ENCODE measurements at regions not wholly inside any gene's neighbourhood (a gene's known extent, or its start where the extent isn't known, plus 50 kb on each side); places are given as distances from the start of the nearest gene placed in this dataset.

DNA sequence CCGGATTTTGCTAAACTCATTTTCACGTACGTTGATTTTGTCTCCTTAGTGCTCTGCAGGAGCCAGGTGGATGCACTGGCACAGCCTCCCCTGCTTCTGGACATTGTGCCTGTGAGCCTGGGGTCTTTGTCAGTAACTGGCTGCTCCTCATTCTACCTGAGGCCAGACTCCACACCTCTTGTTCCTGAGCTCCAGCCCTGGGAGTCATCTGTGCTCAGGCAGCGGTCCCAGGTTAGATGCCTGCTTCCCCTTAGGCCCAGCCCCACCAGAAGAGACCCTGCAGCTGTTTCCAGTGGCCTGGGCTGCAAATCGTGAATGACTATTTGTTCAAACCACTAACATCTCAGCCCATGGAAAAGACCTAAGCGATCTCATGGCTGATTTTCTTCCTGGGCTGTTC is 129.1 kb downstream of the ERMARD start:
- H3K4me3 ChIP-seq (ENCODE audit: low read length) = no peak overlapping the region
- H3K4me1 ChIP-seq (ENCODE audit: insufficient read depth, low read length) = no peaks in the 10 kb centered on the region
- H3K9me3 ChIP-seq (ENCODE audit: low read depth, low read length) = no peaks in the 10 kb centered on the region
- H3K27me3 ChIP-seq (ENCODE audit: insufficient read depth, low read length) = no peaks in the 10 kb centered on the region

DNA sequence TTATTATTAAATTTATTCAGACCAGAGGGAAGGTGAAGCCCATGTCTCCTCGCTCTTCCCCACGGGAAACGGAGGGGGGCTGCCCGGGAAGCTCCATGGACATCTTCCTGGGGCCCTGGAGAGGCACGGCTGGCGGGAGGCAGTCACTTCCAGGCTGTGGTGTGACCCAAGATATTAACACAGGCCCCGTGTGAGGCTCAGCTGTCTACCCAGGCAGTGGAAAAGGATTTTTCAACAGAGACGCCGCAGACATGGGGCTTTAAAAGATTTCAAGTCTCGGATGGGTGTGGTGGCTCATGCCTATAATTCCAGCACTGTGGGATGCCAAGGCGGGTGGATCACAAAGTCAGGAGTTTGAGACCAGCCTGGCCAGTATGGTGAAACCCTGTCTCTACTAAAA is 117.9 kb downstream of the ERMARD start:
- Histone ChIP-seq H3K4me1 (ENCODE audit: insufficient read depth, low read length) (no peaks in the 10 kb centered on the region), H3K9me3 (ENCODE audit: low read depth, low read length) (no peaks in the 10 kb centered on the region), H3K4me3 (ENCODE audit: low read length) (no peak overlapping the region), H3K27me3 (ENCODE audit: insufficient read depth, low read length) (no peaks in the 10 kb centered on the region)

DNA sequence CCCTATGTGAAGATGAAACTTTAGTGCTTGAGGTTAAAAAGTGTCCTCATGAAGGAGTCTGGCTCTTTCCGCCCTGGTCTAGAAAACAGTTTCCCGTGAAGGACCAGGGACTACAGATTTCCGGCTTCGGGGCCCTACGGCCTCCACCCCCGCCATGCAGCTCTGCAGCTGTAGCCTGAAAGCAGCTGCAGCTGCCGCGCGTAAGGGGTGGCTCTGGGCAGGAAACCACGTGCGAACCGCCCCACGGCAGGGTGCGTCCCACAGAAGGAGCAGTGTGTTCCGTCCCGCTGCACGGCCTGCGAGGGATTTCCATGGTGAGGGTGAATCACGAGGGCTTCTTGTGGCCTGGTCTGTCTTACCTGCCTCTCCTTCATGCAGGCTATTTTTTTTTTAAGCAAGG is 117.0 kb downstream of the ERMARD start:
- H3K4me1 ChIP-seq (ENCODE audit: insufficient read depth, low read length) = no peaks in the 10 kb centered on the region
- no peak overlapping the region for H3K4me3 ChIP-seq (ENCODE audit: low read length)
- no peaks in the 10 kb centered on the region for H3K27me3 ChIP-seq (ENCODE audit: insufficient read depth, low read length)
- H3K9me3 ChIP-seq (ENCODE audit: low read depth, low read length) = no peaks in the 10 kb centered on the region

DNA sequence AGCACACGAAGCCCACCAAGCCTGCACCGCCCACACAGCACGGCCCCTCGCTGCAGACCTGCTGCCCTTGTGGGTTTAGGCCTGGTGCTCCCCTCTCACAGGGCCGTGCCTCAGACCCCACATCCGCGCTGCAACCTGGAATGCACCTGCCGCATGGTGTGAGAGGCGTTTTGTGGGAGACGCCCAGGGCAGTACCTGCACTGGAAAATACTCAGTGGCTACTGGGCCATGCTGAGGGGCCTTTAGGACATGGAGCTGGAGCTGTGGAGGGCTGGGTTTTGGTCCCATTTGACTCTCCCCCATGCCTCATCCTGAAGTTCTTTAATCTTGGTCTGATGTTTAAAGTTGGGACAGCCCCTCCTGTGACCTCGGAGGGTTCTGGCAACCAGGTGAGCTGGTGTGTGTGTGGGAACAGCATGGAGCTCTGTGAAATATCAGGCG is 116.3 kb downstream of the ERMARD start:
- H3K27me3 ChIP-seq (ENCODE audit: insufficient read depth, low read length) = no peaks in the 10 kb centered on the region
- no peak overlapping the region for H3K4me3 ChIP-seq (ENCODE audit: low read length)
- H3K9me3 ChIP-seq (ENCODE audit: low read depth, low read length) = no peaks in the 10 kb centered on the region
- H3K4me1 ChIP-seq (ENCODE audit: insufficient read depth, low read length) = no peaks in the 10 kb centered on the region

DNA sequence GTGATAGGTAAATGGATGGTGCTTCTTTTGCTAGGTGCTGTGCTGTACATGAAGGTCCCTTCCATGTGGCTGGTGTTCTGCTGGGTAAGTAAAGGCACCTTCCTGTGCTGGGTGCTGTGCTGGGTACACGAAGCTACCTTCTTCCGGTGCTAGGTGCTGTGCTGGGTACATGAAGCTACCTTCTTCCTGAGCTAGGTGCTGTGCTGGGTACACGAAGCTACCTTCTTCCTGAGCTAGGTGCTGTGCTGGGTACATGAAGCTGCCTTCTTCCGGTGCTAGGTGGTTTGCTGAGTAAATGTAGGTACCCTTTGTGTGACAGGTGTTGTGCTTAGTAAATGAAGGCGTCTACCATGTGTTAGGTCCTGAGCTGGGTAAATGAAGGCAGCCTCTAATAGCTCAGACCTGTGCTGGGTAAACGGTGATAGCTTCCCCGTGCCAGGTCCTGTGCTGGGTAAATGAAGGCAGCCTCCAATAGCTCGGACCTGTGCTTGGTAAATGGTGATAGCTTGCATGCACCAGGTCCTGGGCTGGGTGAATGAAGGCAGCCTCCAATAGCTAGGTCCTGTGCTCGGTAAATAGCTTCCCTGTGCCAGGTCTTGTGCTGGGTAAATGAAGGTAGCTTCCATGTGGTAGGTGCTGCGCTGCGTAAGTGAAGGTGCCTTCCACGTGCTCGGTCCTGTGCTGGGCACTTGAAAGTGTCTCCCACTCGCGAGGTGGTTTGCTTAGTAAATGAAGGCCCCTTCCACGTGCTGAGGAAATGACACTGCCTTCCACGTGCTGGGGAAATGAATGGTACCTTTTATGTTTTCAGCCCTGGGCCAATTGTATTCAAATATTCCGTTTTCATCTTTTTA is 115.5 kb downstream of the ERMARD start:
- Histone ChIP-seq H3K9me3 (ENCODE audit: low read depth, low read length) (no peaks in the 10 kb centered on the region), H3K4me3 (ENCODE audit: low read length) (no peak overlapping the region), H3K27me3 (ENCODE audit: insufficient read depth, low read length) (no peaks in the 10 kb centered on the region), H3K4me1 (ENCODE audit: insufficient read depth, low read length) (no peaks in the 10 kb centered on the region)

DNA sequence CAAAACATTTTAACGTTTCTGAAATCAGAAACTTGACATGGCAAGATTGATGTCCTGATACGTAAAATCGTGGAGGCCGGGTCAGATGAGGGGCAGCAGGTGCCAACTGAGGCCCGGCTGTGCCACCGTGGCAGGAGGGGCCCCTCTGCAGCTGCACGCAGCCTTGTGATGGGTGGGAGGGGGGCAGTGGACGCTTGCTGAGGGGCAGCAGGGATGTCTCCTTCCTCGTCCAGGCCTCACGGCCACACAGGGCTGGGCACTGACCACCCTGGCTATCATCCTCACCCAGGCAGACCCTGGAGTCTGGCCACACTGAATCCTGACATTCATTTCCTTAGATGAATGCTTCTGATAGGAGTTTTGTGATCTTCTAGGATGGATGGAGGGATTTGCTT is 114.7 kb downstream of the ERMARD start:
- no peak overlapping the region for H3K4me3 ChIP-seq (ENCODE audit: low read length)
- no peaks in the 10 kb centered on the region for H3K27me3 ChIP-seq (ENCODE audit: insufficient read depth, low read length)
- H3K9me3 ChIP-seq (ENCODE audit: low read depth, low read length) = no peaks in the 10 kb centered on the region
- H3K4me1 ChIP-seq (ENCODE audit: insufficient read depth, low read length) = no peaks in the 10 kb centered on the region

DNA sequence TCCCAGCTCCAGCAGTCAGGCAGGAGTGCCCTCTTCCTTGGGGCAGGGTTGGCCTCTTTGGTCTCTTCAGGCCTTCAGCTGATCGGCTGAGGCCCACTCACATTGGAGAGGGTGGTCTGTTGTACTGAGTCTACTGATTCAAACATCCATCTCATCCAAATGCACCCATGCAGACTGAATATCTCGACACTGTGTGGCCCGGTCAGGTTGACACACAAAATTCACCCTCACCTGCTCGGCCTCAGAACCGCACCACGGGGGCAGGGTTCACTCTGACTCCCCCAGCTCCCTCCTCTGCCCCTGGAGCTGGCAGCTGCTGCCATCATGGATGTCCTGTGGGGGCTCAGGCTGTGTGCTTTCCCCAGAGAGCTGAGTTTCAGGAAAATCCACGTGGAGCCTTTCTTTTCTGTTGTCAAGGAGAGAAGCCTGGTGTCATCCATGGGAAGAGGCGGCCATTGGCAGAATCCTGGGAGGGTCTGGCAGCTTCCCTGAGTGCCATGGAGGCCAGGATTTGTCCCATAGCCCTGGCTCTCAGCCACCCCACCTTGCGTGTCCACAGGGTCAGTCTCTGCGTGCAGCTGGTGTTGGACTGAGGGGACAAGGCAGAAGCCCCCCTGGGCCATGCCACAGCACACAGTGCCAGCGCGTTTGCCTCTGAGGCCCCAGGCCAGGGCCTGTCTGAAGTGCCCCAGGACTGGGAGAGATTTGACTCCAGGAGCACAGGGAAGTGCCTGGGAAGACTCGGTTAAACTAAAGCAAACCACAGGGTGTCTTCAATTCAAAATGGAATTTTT is 114.1 kb downstream of the ERMARD start:
- H3K4me3 ChIP-seq (ENCODE audit: low read length) = no peak overlapping the region
- H3K27me3 ChIP-seq (ENCODE audit: insufficient read depth, low read length) = no peaks in the 10 kb centered on the region
- no peaks in the 10 kb centered on the region for H3K4me1 ChIP-seq (ENCODE audit: insufficient read depth, low read length)
- H3K9me3 ChIP-seq (ENCODE audit: low read depth, low read length) = no peaks in the 10 kb centered on the region

DNA sequence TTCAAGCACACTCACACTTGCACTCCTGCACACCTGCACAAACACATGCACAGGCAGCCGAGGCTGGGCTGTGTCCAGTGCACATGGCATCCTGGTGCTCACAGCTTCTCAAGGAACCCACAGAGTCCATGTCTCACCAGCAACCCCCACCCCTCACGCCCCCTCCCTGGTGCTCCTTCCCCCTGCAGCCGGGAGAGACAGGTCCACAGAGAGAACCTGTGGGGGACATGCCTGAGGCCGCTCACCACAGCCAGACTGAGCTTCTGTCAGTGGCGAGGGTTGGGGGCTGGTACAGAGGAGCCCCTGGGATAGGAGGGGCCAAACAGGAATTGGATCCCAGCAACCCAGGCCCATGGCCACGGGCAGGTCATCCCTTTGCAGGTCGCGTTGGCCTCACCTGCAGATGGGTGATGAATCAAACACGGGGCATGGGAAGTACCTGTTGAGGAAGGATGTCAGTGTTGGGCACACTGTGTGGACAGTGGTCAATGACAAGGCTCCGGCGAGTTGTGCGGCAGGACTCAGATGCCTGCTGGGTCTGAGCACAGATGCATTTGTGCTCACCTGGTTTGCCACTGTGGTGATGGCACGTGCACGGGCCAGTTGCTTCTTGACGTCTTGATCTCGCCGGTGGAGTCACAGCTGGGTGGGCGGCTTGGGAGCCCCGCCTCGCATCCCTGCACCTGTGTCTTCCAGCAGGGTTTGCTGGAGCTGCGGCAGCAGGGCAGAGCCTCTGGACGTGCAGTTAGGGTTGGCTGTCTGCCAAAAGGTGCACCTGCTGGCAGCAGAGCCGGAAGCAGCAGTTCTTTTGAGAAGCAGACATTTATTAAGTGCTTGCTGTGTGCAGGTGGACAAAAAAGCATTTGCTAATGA is 113.0 kb downstream of the ERMARD start:
- no peaks in the 10 kb centered on the region for H3K4me1 ChIP-seq (ENCODE audit: insufficient read depth, low read length)
- no peaks in the 10 kb centered on the region for H3K27me3 ChIP-seq (ENCODE audit: insufficient read depth, low read length)
- no peaks in the 10 kb centered on the region for H3K9me3 ChIP-seq (ENCODE audit: low read depth, low read length)
- no peak overlapping the region for H3K4me3 ChIP-seq (ENCODE audit: low read length)

DNA sequence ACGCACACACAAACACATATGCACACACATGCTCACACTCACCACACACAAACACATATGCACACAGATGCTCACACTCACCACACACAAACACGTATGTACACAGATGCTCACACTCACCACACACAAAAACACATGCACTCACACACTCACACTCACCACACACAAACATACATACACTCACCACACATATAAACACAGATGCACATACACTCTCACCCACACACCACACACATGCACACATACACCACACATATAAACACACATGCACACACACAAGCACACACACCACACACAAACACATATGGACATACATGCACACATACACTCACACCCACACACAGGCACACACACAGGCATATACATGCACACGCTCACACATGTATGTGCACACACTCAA is 112.3 kb downstream of the ERMARD start:
- H3K27me3 ChIP-seq (ENCODE audit: insufficient read depth, low read length) = no peaks in the 10 kb centered on the region
- no peak overlapping the region for H3K4me3 ChIP-seq (ENCODE audit: low read length)
- H3K9me3 ChIP-seq (ENCODE audit: low read depth, low read length) = no peaks in the 10 kb centered on the region
- no peaks in the 10 kb centered on the region for H3K4me1 ChIP-seq (ENCODE audit: insufficient read depth, low read length)

DNA sequence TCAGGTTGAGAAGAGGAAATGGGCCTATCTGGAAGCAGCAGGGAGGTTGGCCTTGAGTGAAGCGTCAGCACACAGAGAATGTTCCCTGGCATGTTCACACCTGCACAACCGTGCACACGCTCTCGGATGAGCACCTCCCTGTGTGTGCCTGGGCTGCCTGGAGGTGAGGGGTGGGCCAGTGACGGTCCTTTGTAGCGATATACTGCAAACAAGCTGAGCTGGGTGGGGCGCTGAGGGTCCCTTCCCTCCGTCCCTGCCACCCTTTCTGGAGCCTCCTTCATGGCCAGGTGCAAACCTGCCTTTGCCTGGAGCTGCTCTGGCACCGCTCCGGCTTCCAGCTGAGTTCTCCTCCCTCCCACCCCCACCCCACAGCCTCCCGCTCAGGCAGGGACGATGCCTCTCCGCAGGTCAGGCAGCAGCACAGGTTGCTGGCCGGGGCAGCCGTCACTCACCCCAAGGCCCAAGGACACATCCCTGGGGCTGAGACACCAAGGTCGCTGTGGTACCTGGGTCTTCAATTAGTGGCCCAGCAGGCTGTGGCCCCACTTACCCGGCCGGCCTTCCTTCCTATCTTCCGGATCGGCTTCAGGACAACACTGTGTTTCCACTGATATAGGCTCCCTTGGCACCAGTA is 111.6 kb downstream of the ERMARD start:
- no peaks in the 10 kb centered on the region for H3K4me1 ChIP-seq (ENCODE audit: insufficient read depth, low read length)
- no peak overlapping the region for H3K4me3 ChIP-seq (ENCODE audit: low read length)
- H3K9me3 ChIP-seq (ENCODE audit: low read depth, low read length) = no peaks in the 10 kb centered on the region
- H3K27me3 ChIP-seq (ENCODE audit: insufficient read depth, low read length) = no peaks in the 10 kb centered on the region

DNA sequence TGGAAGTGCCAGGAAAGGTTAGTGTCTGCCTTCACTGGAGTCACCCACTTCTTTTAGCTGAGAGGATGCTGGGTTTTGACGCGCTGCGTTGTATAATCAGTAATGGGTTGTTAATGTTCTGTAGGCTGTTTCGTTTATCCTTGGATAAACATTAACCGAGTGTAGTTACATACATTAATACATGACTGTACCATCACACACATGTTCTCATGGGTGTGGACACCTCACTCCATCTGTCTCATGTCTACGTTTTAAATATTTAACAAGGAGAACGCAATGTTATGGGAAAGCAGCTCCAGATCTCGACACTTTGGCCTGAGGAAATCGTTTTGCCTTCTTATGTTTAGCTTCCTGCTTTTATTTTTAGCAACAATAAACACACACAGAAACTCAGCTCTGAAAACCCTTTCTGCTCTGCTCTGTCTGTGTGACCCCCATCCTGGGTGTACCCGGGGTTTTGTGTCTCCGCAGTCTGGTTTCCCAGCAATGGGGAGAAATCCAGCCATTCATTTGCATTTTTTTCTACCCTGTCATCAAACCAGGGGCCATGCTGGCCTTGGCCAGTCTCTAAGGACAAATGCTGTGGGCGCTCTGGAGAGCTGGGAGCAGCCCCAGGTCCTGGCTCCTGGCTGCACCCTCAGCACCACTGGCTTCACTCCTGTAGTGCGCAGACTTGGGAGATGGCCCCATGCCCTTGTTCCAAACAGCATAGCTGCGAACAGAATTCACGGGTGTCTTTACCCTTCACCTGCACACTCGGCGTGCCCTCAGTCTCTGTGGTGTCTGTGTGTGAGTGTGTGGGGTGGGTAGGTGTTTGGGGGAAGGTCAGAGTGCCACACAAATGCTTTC is 110.8 kb downstream of the ERMARD start:
- H3K4me1 ChIP-seq (ENCODE audit: insufficient read depth, low read length) = no peaks in the 10 kb centered on the region

DNA sequence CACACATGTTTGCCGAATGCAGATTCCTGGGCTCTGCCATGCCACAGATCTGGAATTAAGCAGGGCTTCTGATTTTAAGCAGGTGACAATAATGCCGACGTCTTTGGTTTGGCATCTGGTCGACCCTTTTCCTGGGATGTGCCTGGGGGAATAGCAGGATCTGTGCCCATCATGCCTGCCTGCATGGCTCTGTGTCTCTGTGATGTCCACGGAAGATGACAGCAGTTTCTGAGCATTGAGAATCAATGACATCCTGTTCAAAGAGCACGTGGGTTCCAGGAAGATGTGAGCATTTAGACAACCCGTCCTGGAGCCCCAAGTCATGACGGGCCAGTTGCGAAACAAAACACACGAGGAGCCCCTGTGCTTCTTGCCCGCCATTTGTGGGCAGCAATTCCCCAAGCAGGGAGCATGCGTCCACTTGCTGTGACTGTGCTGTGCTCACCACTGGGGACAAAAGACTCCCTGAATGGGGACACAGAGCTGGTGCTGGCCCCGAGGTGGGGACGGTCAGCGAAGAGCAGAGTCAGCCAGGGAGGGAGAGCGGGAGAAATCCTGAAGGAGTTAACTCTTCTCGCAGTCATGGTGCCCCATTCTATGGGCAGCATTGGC is 110.1 kb downstream of the ERMARD start:
- Histone ChIP-seq H3K4me1 (ENCODE audit: insufficient read depth, low read length) (no peaks in the 10 kb centered on the region), H3K9me3 (ENCODE audit: low read depth, low read length) (no peaks in the 10 kb centered on the region), H3K4me3 (ENCODE audit: low read length) (no peak overlapping the region), H3K27me3 (ENCODE audit: insufficient read depth, low read length) (no peaks in the 10 kb centered on the region)

More for the DNA sequence above, 110.8 kb downstream of the ERMARD start:
- Histone ChIP-seq H3K4me3 (ENCODE audit: low read length) (no peak overlapping the region), H3K9me3 (ENCODE audit: low read depth, low read length) (no peaks in the 10 kb centered on the region), H3K27me3 (ENCODE audit: insufficient read depth, low read length) (no peaks in the 10 kb centered on the region)

DNA sequence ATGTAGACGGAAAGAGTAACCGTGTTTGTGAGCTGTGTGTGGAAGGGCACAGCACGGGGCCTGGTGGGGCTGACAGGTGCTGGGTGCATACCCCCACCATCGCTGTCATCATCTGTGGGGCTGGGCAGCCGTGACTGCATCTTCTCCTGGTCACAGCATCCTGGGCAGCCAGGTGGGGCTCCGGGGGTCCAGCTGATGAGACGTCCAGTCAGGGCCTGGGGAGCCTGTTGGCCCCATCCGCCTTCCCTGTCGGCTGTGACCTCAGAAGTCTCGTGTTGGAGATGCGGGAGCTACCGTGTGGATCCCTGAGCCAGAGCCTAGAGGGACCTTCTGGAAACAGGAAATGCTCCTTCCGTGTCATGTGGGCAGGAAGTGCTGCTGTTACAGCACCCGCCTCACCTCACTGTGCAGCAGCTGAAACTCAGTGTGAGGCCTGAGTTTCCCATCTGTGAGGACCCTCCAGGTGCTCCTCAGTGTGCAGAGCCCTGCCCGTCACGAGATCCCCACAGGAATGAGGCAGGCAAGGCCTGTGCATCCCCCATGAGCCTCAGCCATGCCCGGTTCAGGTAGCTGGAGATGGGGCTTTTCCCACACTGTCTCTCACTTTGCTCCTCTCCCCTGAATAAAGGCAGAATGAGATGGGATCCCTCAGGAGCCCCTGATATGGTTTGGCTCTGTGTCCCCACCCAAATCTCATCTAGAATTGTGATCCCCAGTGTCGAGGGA is 108.7 kb downstream of the ERMARD start:
- Histone ChIP-seq H3K9me3 (ENCODE audit: low read depth, low read length) (no peaks in the 10 kb centered on the region), H3K4me3 (ENCODE audit: low read length) (no peak overlapping the region), H3K27me3 (ENCODE audit: insufficient read depth, low read length) (no peaks in the 10 kb centered on the region), H3K4me1 (ENCODE audit: insufficient read depth, low read length) (no peaks in the 10 kb centered on the region)

All from mononuclear cell (primary cell).